ENCODE measurements at regions not wholly inside any gene's neighbourhood (a gene's known extent, or its start where the extent isn't known, plus 50 kb on each side); places are given as distances from the start of the nearest gene placed in this dataset.
A peak's percentile ranks its signal among the peaks of the same experiment; 100 is the strongest.

GRCh38 chr12:76226397-76226796 lies 121.8 kb downstream of the BBS10 start:
- H2BK20ac ChIP-seq (ENCODE audit: low read depth, low read length), result peak overlapping the region; percentile 32; the same call in 1 of the 2 replicates
- no peaks in the 10 kb centered on the region for H3K79me1 ChIP-seq (ENCODE audit: low read depth in 1 of 2, low read length in 2 of 2)
- ChIA-PET CTCF (interaction anchor here (0.6 to 1.4 kb wide), 4 partner anchors 10 to 412 kb away, joined by 3 read pairs; no protein-coding TSS in a partner anchor), POLR2A (ENCODE audit: unreplicated experiment) (no interaction called here)
- H3K36me3 ChIP-seq (ENCODE audit: control insufficient read depth, insufficient read depth, low read length), result no peaks in the 10 kb centered on the region
- in situ Hi-C loops (cut with MboI; ENCODE audit: low sequenced_read_pairs) (no loop called here), dilution Hi-C loops (cut with HindIII; ENCODE audit: low sequenced_read_pairs, unreplicated experiment) (no loop called here), intact Hi-C loops (cut with micrococcal nuclease) (no loop called here)
- peak overlapping the region; percentile 5 for H2AK9ac ChIP-seq (replicated peaks; ENCODE audit: low read depth, low read length, poor library complexity)
- no peak overlapping the region for H3K23ac ChIP-seq (ENCODE audit: low read depth, low read length)
- no peaks in the 10 kb centered on the region for H3K27me3 ChIP-seq (ENCODE audit: control insufficient read depth, insufficient read depth, low read length)
- WGBS, 2 experiments (ENCODE audit: extremely low coverage in 2 of 2, insufficient read length in 1 of 2), result no CpG with 5 or more reads among the region's 4 CpGs
- no peak overlapping the region; the same call in 1 of the 2 replicates for H3K18ac ChIP-seq (ENCODE audit: low read depth, low read length)
- 0 out of 2 replicates have a peak overlapping the region, but pooled peaks have one; percentile 83 for H3K14ac ChIP-seq (replicated peaks; ENCODE audit: low read depth, low read length)
- no peak overlapping the region for H3K9ac ChIP-seq (ENCODE audit: low read depth, low read length)
- TF ChIP-seq NFE2L2 (IDR thresholded peaks at IDR 0.05; ENCODE audit: low read depth, low read length) (no peak), MAFK (IDR thresholded peaks at IDR 0.05; ENCODE audit: low read depth, low read length) (peak; percentile 59)
- no peak overlapping the region for H3K56ac ChIP-seq (ENCODE audit: extremely low read depth, insufficient read depth, low read length)
- peak; percentile 84 for DNase-seq
- H2BK120ac ChIP-seq (ENCODE audit: low read depth, low read length), result peak overlapping the region; percentile 36; the same call in 1 of the 2 replicates
- H3K4ac ChIP-seq (ENCODE audit: low read depth, low read length), result peak overlapping the region; percentile 41; the same call in 1 of the 2 replicates
- peaks cover 4% of the 10 kb centered on the region for H3K4me1 ChIP-seq (ENCODE audit: control insufficient read depth, insufficient read depth, low read length)
- H3K4me3 ChIP-seq (ENCODE audit: insufficient read depth, low read depth, low read length), result no peak overlapping the region
- peak overlapping the region in 1 of 2 experiments; percentile 42; a peak in 1 of 4 replicates for H4K8ac ChIP-seq (ENCODE audit: low read depth in 2 of 2, low read length in 2 of 2)
- peak; percentile 79 for ATAC-seq (ENCODE audit: low read depth)
- H4K20me1 ChIP-seq (ENCODE audit: insufficient read depth, low read length), result peaks cover 4% of the 10 kb centered on the region; the same call in 1 of the 2 replicates
- H2BK5ac ChIP-seq (ENCODE audit: low read depth, low read length, poor library complexity, severe bottlenecking), result no peak overlapping the region
- no peak overlapping the region for H4K5ac ChIP-seq (ENCODE audit: low read depth, low read length)
- no peaks in the 10 kb centered on the region for H3K9me1 ChIP-seq (ENCODE audit: insufficient read depth, low read length)
- peak overlapping the region; percentile 35 for H2AFZ ChIP-seq (replicated peaks; ENCODE audit: low read length, poor library complexity)
- H2BK15ac ChIP-seq (ENCODE audit: low read depth, low read length), result no peak overlapping the region
- H3K9me3 ChIP-seq (ENCODE audit: control insufficient read depth, insufficient read depth, low read length), result no peaks in the 10 kb centered on the region
- H4K91ac ChIP-seq (ENCODE audit: insufficient read depth, low read depth, low read length), result no peak overlapping the region
- no peak overlapping the region for H3K27ac ChIP-seq (ENCODE audit: insufficient read depth, low read length)
- BruUV-seq (replicated peaks), result no TSS peak
- H3K4me2 ChIP-seq (ENCODE audit: low read depth, low read length), result 0 out of 2 replicates have a peak overlapping the region, but pooled peaks have one; percentile 16
- peak overlapping the region; percentile 86; the same call in 1 of the 2 replicates for H2AK5ac ChIP-seq (ENCODE audit: low read depth, low read length)
